CD4-positive, alpha-beta T cell (primary cell): ENCODE measurements at regions not wholly inside any gene's neighbourhood (a gene's known extent, or its start where the extent isn't known, plus 50 kb on each side); places are given as distances from the start of the nearest gene placed in this dataset.

Experiments
- ATAC-seq: fragments of 200-7000 bp; cut with Tn5 transposase; one replicate; pipeline ENCODE4 v1.10.0; 2022; ENCODE audit warnings: mild to moderate bottlenecking; ENCODE audit not compliant: poor library complexity
- CTCF ChIA-PET: fragments of 350-600 bp; sonication (Branson Sonifier 250); formaldehyde crosslinking; loops from one replicate; lab custom pipeline; 2021; ENCODE audit warnings: antibody characterized with exemption, inconsistent platforms; lab: Charles Lee
- POLR2A ChIA-PET: fragments of 350-600 bp; sonication (Branson Sonifier 250); formaldehyde crosslinking; loops from one replicate; lab custom pipeline; 2021; ENCODE audit warnings: antibody characterized with exemption, inconsistent platforms; lab: Charles Lee
- DNase-seq, 14 experiments: peaks; one replicate each; pipeline ENCODE4 v3.0.0-alpha.2; 2013 to 2020; ENCODE audit warnings: mixed read lengths in 2 of 14
- H3K27ac ChIP-seq, 2 donors: one replicate each; pipeline versions ENCODE4 v1.5.1 to v1.7.0; 2013; ENCODE audit warnings: low read length in 2 of 2, low read depth in 1 of 2, mild to moderate bottlenecking in 1 of 2
- H3K27me3 ChIP-seq, 2 experiments: 1 replicate in 1 of 2; 2 replicates in 1 of 2; pipeline versions ENCODE4 v1.6.1 to v1.7.0; 2013; ENCODE audit warnings: low read length in 2 of 2, control low read depth in 1 of 2, mild to moderate bottlenecking in 1 of 2, moderate library complexity in 1 of 2; ENCODE audit not compliant: insufficient read depth in 2 of 2, control insufficient read depth in 1 of 2
- H3K36me3 ChIP-seq: one replicate; pipeline ENCODE4 v1.6.1; 2013; ENCODE audit warnings: low read length, control low read depth; ENCODE audit not compliant: insufficient read depth
- H3K4me1 ChIP-seq: one replicate; pipeline ENCODE4 v1.6.1; 2013; ENCODE audit warnings: low read length, control low read depth; ENCODE audit not compliant: insufficient read depth
- H3K4me3 ChIP-seq: one replicate; pipeline ENCODE4 v1.5.1; 2013; ENCODE audit warnings: mild to moderate bottlenecking, low read length, moderate library complexity
- H3K9me3 ChIP-seq, 2 experiments: 1 replicate in 1 of 2; 2 replicates in 1 of 2; pipeline versions ENCODE4 v1.6.1 to v1.7.0; 2013; ENCODE audit warnings: low read length in 2 of 2, mild to moderate bottlenecking in 2 of 2, control low read depth in 1 of 2, moderate library complexity in 1 of 2; ENCODE audit not compliant: control insufficient read depth in 1 of 2, insufficient read depth in 1 of 2
- H3K27ac Mint-ChIP-seq: one replicate; pipeline ENCODE4 v1.8.0; 2020; ENCODE audit warnings: mixed read lengths
- H3K27me3 Mint-ChIP-seq: one replicate; pipeline ENCODE4 v1.8.0; 2021; ENCODE audit warnings: mixed read lengths
- H3K36me3 Mint-ChIP-seq: one replicate; pipeline ENCODE4 v1.8.0; 2021; ENCODE audit warnings: low read depth, mixed read lengths
- H3K4me1 Mint-ChIP-seq: one replicate; pipeline ENCODE4 v1.8.0; 2021; ENCODE audit warnings: low read depth, mixed read lengths
- H3K4me3 Mint-ChIP-seq: one replicate; pipeline ENCODE4 v1.8.0; 2020; ENCODE audit warnings: mild to moderate bottlenecking, mixed read lengths
- H3K9me3 Mint-ChIP-seq: one replicate; pipeline ENCODE4 v1.8.0; 2020; ENCODE audit warnings: mixed read lengths
- CTCF ChIP-seq: fragments of 200-600 bp; IDR thresholded peaks from one replicate; pipeline ENCODE4 v1.8.0; 2022; ENCODE audit warnings: antibody characterized with exemption, mild to moderate bottlenecking
- intact Hi-C, 2 experiments: fragments of 100-400 bp; cut with DNase I in 1 of 2; cut with micrococcal nuclease in 1 of 2; formaldehyde crosslinking; loops; one replicate each; pipeline versions ENCODE4 v1.15.1 to v1.9.0; 2023 to 2025; cut with DNase I, micrococcal nuclease

GRCh38 chr11:111069066-111069465 lies 176.5 kb upstream of the POU2AF2 start:
- Histone ChIP-seq H3K9me3 (no peaks in the 10 kb centered on the region), H3K36me3 (no peaks in the 10 kb centered on the region), H3K4me1 (no peaks in the 10 kb centered on the region), H3K27ac (no peak overlapping the region), H3K4me3 (no peak overlapping the region), H3K27me3 (no peaks in the 10 kb centered on the region)
- Mint-ChIP-seq H3K9me3 (peaks cover 5% of the 10 kb centered on the region), H3K27me3 (no peaks in the 10 kb centered on the region), H3K36me3 (no peaks in the 10 kb centered on the region), H3K27ac (no peak overlapping the region), H3K4me1 (no peaks in the 10 kb centered on the region), H3K4me3 (no peak overlapping the region)
- ChIA-PET CTCF (no interaction called here), POLR2A (no interaction called here)
- intact Hi-C loops, result no loop called here
- TF ChIP-seq CTCF, result no peak
- no peak for ATAC-seq
- DNase-seq, result peak in 2 of 14 experiments; percentile 10 to 36

- ChIA-PET POLR2A (no interaction called here), CTCF (no interaction called here)
- no peaks in the 10 kb centered on the region for H3K27me3 Mint-ChIP-seq
- H3K36me3 ChIP-seq, result no peaks in the 10 kb centered on the region
- H3K4me3 ChIP-seq, result no peak overlapping the region
- no peaks in the 10 kb centered on the region for H3K4me1 ChIP-seq
- H3K4me3 Mint-ChIP-seq, result no peak overlapping the region
- TF ChIP-seq CTCF, result no peak
- ATAC-seq (no peak), DNase-seq (no peak)
- H3K27ac ChIP-seq, result no peak overlapping the region
- intact Hi-C loops, result no loop called here
- H3K9me3 ChIP-seq, result no peaks in the 10 kb centered on the region
- H3K9me3 Mint-ChIP-seq, result peaks cover 5% of the 10 kb centered on the region
- H3K4me1 Mint-ChIP-seq, result no peaks in the 10 kb centered on the region
- no peak overlapping the region for H3K27ac Mint-ChIP-seq
- H3K27me3 ChIP-seq, result no peaks in the 10 kb centered on the region
- H3K36me3 Mint-ChIP-seq, result no peaks in the 10 kb centered on the region
Observed at GRCh38 chr11:111067994-111068393, 177.5 kb upstream of the POU2AF2 start.

GRCh38 chr11:111066846-111067245 lies 178.7 kb upstream of the POU2AF2 start:
- CTCF ChIA-PET, result no interaction called here
- Histone ChIP-seq H3K4me1 (no peaks in the 10 kb centered on the region), H3K4me3 (no peak overlapping the region), H3K27ac (no peak overlapping the region), H3K36me3 (no peaks in the 10 kb centered on the region), H3K27me3 (no peaks in the 10 kb centered on the region), H3K9me3 (no peaks in the 10 kb centered on the region)
- intact Hi-C loops, result no loop called here
- H3K36me3 Mint-ChIP-seq, result no peaks in the 10 kb centered on the region
- no peak for ATAC-seq
- no peak overlapping the region for H3K27ac Mint-ChIP-seq
- H3K9me3 Mint-ChIP-seq, result peaks cover 5% of the 10 kb centered on the region
- no peak for DNase-seq
- TF ChIP-seq CTCF, result no peak
- H3K4me1 Mint-ChIP-seq, result no peaks in the 10 kb centered on the region
- H3K4me3 Mint-ChIP-seq, result no peak overlapping the region
- no peaks in the 10 kb centered on the region for H3K27me3 Mint-ChIP-seq
- POLR2A ChIA-PET, result no interaction called here
